GM23338 (cell line): ENCODE measurements at regions not wholly inside any gene's neighbourhood (a gene's known extent, or its start where the extent isn't known, plus 50 kb on each side); places are given as distances from the start of the nearest gene placed in this dataset.

Experiments used
- ATAC-seq: fragments of 200-7000 bp; cut with Tn5 transposase; 3 replicates; pipeline ENCODE4 v1.9.1; 2020
- DNase-seq: peaks from one replicate; pipeline ENCODE4 v3.0.0-alpha.2; 2015; ENCODE audit warnings: low spot score
- H2AFZ ChIP-seq: fragments of 200-600 bp; sonication (generic); 2 replicates; pipeline ENCODE4 v1.8.0; 2016; ENCODE audit warnings: antibody characterized with exemption, mild to moderate bottlenecking, moderate library complexity
- H3F3A ChIP-seq: fragments of 200-600 bp; sonication (generic); replicated peaks from 2 replicates; pipeline ENCODE4 v1.8.0; 2017; ENCODE audit warnings: antibody characterized with exemption, mixed run types, low read depth
- H3K27ac ChIP-seq: fragments of 200-600 bp; sonication (generic); 2 replicates; pipeline ENCODE4 v1.6.1; 2016; ENCODE audit warnings: low read depth
- H3K27me3 ChIP-seq: fragments of 200-600 bp; sonication (generic); 2 replicates; pipeline ENCODE4 v1.8.0; 2016; ENCODE audit warnings: mild to moderate bottlenecking, mixed run types, moderate library complexity; ENCODE audit not compliant: insufficient read depth
- H3K36me3 ChIP-seq: fragments of 200-600 bp; sonication (generic); 2 replicates; pipeline ENCODE4 v1.8.0; 2016; ENCODE audit warnings: mild to moderate bottlenecking; ENCODE audit not compliant: insufficient read depth
- H3K4me1 ChIP-seq: fragments of 200-600 bp; sonication (generic); 2 replicates; pipeline ENCODE4 v1.8.0; 2016; ENCODE audit warnings: mild to moderate bottlenecking, moderate library complexity; ENCODE audit not compliant: insufficient read depth
- H3K4me2 ChIP-seq: fragments of 200-600 bp; sonication (generic); 2 replicates; pipeline ENCODE4 v1.7.1; 2017; ENCODE audit warnings: mixed run types
- H3K4me3 ChIP-seq: fragments of 200-600 bp; sonication (generic); 2 replicates; pipeline ENCODE4 v1.6.1; 2016; ENCODE audit warnings: mixed run types
- H3K79me2 ChIP-seq: fragments of 200-600 bp; sonication (generic); replicated peaks from 2 replicates; pipeline ENCODE4 v1.8.0; 2017; ENCODE audit warnings: mild to moderate bottlenecking; ENCODE audit not compliant: insufficient read depth
- H3K9me2 ChIP-seq: fragments of 200-600 bp; sonication (generic); 2 replicates; pipeline ENCODE4 v1.8.0; 2017; ENCODE audit not compliant: insufficient read depth
- H4K20me1 ChIP-seq: fragments of 200-600 bp; sonication (generic); replicated peaks from 2 replicates; pipeline ENCODE4 v1.8.0; 2017; ENCODE audit warnings: mild to moderate bottlenecking; ENCODE audit not compliant: insufficient read depth
- H3K27ac Mint-ChIP-seq: 2 replicates; pipeline ENCODE4 v1.8.0; 2020; ENCODE audit warnings: inconsistent platforms, mild to moderate bottlenecking, moderate library complexity, mixed read lengths
- H3K27me3 Mint-ChIP-seq: 3 replicates; pipeline ENCODE4 v1.8.0; 2022; ENCODE audit warnings: low read depth, mild to moderate bottlenecking, moderate library complexity, mixed read lengths, inconsistent platforms; ENCODE audit not compliant: insufficient read depth, poor library complexity
- H3K36me3 Mint-ChIP-seq: 3 replicates; pipeline ENCODE4 v1.8.0; 2021; ENCODE audit warnings: low read depth, mild to moderate bottlenecking, inconsistent platforms, moderate library complexity, mixed read lengths
- H3K4me1 Mint-ChIP-seq: 3 replicates; pipeline ENCODE4 v1.8.0; 2020; ENCODE audit warnings: mild to moderate bottlenecking, inconsistent platforms, mixed read lengths
- H3K4me3 Mint-ChIP-seq: 3 replicates; pipeline ENCODE4 v1.8.0; 2021; ENCODE audit warnings: moderate library complexity, mild to moderate bottlenecking, inconsistent platforms, mixed read lengths
- H3K9me3 Mint-ChIP-seq: 3 replicates; pipeline ENCODE4 v1.8.0; 2020; ENCODE audit warnings: moderate library complexity, mild to moderate bottlenecking, inconsistent platforms, mixed read lengths
- CREB1 ChIP-seq: fragments of 250-450 bp; sonication (Bioruptor Pico); IDR thresholded peaks from 2 replicates; pipeline ENCODE4 v1.5.0; 2020; ENCODE audit warnings: low read depth, mild to moderate bottlenecking, moderate library complexity
- EZH2 ChIP-seq: fragments of 200-600 bp; sonication (generic); IDR thresholded peaks from one replicate; pipeline ENCODE4 v1.8.0; 2017; ENCODE audit warnings: antibody characterized with exemption, mild to moderate bottlenecking, low read depth; ENCODE audit not compliant: unreplicated experiment
- EZH2phosphoT487 ChIP-seq: fragments of 200-600 bp; sonication (generic); IDR thresholded peaks from one replicate; pipeline ENCODE4 v1.8.1; 2018; ENCODE audit warnings: antibody characterized with exemption; ENCODE audit not compliant: unreplicated experiment
- JUNB ChIP-seq: IDR thresholded peaks from one replicate; pipeline ENCODE4 v1.6.1; 2016; ENCODE audit warnings: antibody characterized with exemption; ENCODE audit not compliant: unreplicated experiment
- NANOG ChIP-seq: IDR thresholded peaks from 2 replicates; pipeline ENCODE4 v1.6.1; 2016; ENCODE audit warnings: antibody characterized with exemption, borderline replicate concordance
- POLR2AphosphoS5 ChIP-seq: IDR thresholded peaks from 2 replicates; pipeline ENCODE4 v1.6.1; 2016; ENCODE audit warnings: antibody characterized with exemption, low read depth
- STAT1 ChIP-seq: IDR thresholded peaks from one replicate; pipeline ENCODE4 v1.6.1; 2016; ENCODE audit warnings: antibody characterized with exemption; ENCODE audit not compliant: unreplicated experiment
- ZNF114 ChIP-seq: fragments of 250-450 bp; sonication (Bioruptor Pico); IDR thresholded peaks from 2 replicates; pipeline ENCODE4 v1.5.0; 2020; ENCODE audit warnings: mild to moderate bottlenecking, moderate library complexity
- ZNF331 ChIP-seq: fragments of 250-450 bp; sonication (Bioruptor Pico); IDR thresholded peaks from 2 replicates; pipeline ENCODE4 v1.5.0; 2020; ENCODE audit warnings: low read depth, mild to moderate bottlenecking, moderate library complexity
- TF ChIP-seq, protein P1 (sequence below), 2 experiments: fragments of 200-600 bp in 1 of 2; sonication (generic) in 1 of 2; conservative IDR thresholded peaks; 2 replicates each; pipeline versions ENCODE4 v1.5.1 to v1.6.1; 2016 to 2017; ENCODE audit warnings: antibody characterized with exemption in 2 of 2, low read depth in 2 of 2, mild to moderate bottlenecking in 2 of 2, moderate library complexity in 1 of 2
- TF ChIP-seq, protein P2 (sequence below): fragments of 250-450 bp; sonication (Bioruptor Pico); IDR thresholded peaks from 2 replicates; pipeline ENCODE4 v1.5.0; 2020; ENCODE audit warnings: mild to moderate bottlenecking, moderate library complexity
- TF ChIP-seq, protein P3 (sequence below): IDR thresholded peaks from 2 replicates; pipeline ENCODE4 v1.6.1; 2016; ENCODE audit warnings: antibody characterized with exemption
- TF ChIP-seq, protein P4 (sequence below): IDR thresholded peaks from one replicate; pipeline ENCODE4 v1.6.1; 2018; ENCODE audit warnings: antibody characterized with exemption; ENCODE audit not compliant: unreplicated experiment

GRCh38 chr4:99716996-99717395, 59.4 kb upstream of the C4orf54 start (continued):
- no peak for TF ChIP-seq ZNF331 (CRISPR knock-in tag)

- Histone ChIP-seq H3K27ac (no peak overlapping the region), H2AFZ (no peak overlapping the region), H3K4me3 (no peak overlapping the region), H3K4me1 (no peaks in the 10 kb centered on the region), H3K27me3 (no peaks in the 10 kb centered on the region), H3F3A (no peaks in the 10 kb centered on the region), H4K20me1 (no peaks in the 10 kb centered on the region), H3K36me3 (no peaks in the 10 kb centered on the region), H3K4me2 (no peak overlapping the region), H3K79me2 (no peaks in the 10 kb centered on the region), H3K9me2 (0 out of 2 replicates have a peak, but pooled peaks cover 8% of the 10 kb centered on the region)
- DNase-seq: no peak
- H3K9me3 Mint-ChIP-seq: no peaks in the 10 kb centered on the region; the same call in 2 of the 3 replicates
- no peaks in the 10 kb centered on the region for H3K27me3 Mint-ChIP-seq
- peaks cover 6% of the 10 kb centered on the region for H3K4me1 Mint-ChIP-seq
- no peak overlapping the region for H3K27ac Mint-ChIP-seq
- TF ChIP-seq CREB1 (CRISPR knock-in tag) (no peak), STAT1 (no peak), EZH2phosphoT487 (no peak), ZNF331 (CRISPR knock-in tag) (no peak), ZNF114 (CRISPR knock-in tag) (no peak), NANOG (no peak), POLR2AphosphoS5 (no peak), EZH2 (no peak), JUNB (no peak)
- TF ChIP-seq, protein P1, sequence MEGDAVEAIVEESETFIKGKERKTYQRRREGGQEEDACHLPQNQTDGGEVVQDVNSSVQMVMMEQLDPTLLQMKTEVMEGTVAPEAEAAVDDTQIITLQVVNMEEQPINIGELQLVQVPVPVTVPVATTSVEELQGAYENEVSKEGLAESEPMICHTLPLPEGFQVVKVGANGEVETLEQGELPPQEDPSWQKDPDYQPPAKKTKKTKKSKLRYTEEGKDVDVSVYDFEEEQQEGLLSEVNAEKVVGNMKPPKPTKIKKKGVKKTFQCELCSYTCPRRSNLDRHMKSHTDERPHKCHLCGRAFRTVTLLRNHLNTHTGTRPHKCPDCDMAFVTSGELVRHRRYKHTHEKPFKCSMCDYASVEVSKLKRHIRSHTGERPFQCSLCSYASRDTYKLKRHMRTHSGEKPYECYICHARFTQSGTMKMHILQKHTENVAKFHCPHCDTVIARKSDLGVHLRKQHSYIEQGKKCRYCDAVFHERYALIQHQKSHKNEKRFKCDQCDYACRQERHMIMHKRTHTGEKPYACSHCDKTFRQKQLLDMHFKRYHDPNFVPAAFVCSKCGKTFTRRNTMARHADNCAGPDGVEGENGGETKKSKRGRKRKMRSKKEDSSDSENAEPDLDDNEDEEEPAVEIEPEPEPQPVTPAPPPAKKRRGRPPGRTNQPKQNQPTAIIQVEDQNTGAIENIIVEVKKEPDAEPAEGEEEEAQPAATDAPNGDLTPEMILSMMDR (conservative IDR thresholded peaks at IDR 0.05; ENCODE audit: low read depth in 2 of 2): no peak
- TF ChIP-seq, protein P2, sequence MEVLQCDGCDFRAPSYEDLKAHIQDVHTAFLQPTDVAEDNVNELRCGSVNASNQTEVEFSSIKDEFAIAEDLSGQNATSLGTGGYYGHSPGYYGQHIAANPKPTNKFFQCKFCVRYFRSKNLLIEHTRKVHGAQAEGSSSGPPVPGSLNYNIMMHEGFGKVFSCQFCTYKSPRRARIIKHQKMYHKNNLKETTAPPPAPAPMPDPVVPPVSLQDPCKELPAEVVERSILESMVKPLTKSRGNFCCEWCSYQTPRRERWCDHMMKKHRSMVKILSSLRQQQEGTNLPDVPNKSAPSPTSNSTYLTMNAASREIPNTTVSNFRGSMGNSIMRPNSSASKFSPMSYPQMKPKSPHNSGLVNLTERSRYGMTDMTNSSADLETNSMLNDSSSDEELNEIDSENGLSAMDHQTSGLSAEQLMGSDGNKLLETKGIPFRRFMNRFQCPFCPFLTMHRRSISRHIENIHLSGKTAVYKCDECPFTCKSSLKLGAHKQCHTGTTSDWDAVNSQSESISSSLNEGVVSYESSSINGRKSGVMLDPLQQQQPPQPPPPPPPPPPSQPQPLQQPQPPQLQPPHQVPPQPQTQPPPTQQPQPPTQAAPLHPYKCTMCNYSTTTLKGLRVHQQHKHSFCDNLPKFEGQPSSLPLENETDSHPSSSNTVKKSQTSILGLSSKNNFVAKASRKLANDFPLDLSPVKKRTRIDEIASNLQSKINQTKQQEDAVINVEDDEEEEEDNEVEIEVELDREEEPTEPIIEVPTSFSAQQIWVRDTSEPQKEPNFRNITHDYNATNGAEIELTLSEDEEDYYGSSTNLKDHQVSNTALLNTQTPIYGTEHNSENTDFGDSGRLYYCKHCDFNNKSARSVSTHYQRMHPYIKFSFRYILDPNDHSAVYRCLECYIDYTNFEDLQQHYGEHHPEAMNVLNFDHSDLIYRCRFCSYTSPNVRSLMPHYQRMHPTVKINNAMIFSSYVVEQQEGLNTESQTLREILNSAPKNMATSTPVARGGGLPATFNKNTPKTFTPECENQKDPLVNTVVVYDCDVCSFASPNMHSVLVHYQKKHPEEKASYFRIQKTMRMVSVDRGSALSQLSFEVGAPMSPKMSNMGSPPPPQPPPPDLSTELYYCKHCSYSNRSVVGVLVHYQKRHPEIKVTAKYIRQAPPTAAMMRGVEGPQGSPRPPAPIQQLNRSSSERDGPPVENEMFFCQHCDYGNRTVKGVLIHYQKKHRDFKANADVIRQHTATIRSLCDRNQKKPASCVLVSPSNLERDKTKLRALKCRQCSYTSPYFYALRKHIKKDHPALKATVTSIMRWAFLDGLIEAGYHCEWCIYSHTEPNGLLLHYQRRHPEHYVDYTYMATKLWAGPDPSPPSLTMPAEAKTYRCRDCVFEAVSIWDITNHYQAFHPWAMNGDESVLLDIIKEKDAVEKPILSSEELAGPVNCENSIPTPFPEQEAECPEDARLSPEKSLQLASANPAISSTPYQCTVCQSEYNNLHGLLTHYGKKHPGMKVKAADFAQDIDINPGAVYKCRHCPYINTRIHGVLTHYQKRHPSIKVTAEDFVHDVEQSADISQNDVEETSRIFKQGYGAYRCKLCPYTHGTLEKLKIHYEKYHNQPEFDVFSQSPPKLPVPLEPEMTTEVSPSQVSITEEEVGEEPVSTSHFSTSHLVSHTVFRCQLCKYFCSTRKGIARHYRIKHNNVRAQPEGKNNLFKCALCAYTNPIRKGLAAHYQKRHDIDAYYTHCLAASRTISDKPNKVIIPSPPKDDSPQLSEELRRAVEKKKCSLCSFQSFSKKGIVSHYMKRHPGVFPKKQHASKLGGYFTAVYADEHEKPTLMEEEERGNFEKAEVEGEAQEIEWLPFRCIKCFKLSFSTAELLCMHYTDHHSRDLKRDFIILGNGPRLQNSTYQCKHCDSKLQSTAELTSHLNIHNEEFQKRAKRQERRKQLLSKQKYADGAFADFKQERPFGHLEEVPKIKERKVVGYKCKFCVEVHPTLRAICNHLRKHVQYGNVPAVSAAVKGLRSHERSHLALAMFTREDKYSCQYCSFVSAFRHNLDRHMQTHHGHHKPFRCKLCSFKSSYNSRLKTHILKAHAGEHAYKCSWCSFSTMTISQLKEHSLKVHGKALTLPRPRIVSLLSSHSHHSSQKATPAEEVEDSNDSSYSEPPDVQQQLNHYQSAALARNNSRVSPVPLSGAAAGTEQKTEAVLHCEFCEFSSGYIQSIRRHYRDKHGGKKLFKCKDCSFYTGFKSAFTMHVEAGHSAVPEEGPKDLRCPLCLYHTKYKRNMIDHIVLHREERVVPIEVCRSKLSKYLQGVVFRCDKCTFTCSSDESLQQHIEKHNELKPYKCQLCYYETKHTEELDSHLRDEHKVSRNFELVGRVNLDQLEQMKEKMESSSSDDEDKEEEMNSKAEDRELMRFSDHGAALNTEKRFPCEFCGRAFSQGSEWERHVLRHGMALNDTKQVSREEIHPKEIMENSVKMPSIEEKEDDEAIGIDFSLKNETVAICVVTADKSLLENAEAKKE (CRISPR knock-in tag): no peak
- TF ChIP-seq, protein P3, sequence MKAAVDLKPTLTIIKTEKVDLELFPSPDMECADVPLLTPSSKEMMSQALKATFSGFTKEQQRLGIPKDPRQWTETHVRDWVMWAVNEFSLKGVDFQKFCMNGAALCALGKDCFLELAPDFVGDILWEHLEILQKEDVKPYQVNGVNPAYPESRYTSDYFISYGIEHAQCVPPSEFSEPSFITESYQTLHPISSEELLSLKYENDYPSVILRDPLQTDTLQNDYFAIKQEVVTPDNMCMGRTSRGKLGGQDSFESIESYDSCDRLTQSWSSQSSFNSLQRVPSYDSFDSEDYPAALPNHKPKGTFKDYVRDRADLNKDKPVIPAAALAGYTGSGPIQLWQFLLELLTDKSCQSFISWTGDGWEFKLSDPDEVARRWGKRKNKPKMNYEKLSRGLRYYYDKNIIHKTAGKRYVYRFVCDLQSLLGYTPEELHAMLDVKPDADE: no peak
- TF ChIP-seq, protein P4, sequence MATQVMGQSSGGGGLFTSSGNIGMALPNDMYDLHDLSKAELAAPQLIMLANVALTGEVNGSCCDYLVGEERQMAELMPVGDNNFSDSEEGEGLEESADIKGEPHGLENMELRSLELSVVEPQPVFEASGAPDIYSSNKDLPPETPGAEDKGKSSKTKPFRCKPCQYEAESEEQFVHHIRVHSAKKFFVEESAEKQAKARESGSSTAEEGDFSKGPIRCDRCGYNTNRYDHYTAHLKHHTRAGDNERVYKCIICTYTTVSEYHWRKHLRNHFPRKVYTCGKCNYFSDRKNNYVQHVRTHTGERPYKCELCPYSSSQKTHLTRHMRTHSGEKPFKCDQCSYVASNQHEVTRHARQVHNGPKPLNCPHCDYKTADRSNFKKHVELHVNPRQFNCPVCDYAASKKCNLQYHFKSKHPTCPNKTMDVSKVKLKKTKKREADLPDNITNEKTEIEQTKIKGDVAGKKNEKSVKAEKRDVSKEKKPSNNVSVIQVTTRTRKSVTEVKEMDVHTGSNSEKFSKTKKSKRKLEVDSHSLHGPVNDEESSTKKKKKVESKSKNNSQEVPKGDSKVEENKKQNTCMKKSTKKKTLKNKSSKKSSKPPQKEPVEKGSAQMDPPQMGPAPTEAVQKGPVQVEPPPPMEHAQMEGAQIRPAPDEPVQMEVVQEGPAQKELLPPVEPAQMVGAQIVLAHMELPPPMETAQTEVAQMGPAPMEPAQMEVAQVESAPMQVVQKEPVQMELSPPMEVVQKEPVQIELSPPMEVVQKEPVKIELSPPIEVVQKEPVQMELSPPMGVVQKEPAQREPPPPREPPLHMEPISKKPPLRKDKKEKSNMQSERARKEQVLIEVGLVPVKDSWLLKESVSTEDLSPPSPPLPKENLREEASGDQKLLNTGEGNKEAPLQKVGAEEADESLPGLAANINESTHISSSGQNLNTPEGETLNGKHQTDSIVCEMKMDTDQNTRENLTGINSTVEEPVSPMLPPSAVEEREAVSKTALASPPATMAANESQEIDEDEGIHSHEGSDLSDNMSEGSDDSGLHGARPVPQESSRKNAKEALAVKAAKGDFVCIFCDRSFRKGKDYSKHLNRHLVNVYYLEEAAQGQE: no peak
- no peak for ATAC-seq
- H3K36me3 Mint-ChIP-seq: no peaks in the 10 kb centered on the region
- H3K4me3 Mint-ChIP-seq: no peak overlapping the region
Measured at GRCh38 chr4:99715286-99715685, 57.7 kb upstream of the C4orf54 start.
